CD4-positive, alpha-beta T cell treated with Interleukin-10 for 1 hour (primary cell): ENCODE measurements at regions not wholly inside any gene's neighbourhood (a gene's known extent, or its start where the extent isn't known, plus 50 kb on each side); places are given as distances from the start of the nearest gene placed in this dataset.

ENCODE experiments used
- DNase-seq: peaks from one replicate; pipeline ENCODE4 v3.0.0-alpha.2; 2020

DNA sequence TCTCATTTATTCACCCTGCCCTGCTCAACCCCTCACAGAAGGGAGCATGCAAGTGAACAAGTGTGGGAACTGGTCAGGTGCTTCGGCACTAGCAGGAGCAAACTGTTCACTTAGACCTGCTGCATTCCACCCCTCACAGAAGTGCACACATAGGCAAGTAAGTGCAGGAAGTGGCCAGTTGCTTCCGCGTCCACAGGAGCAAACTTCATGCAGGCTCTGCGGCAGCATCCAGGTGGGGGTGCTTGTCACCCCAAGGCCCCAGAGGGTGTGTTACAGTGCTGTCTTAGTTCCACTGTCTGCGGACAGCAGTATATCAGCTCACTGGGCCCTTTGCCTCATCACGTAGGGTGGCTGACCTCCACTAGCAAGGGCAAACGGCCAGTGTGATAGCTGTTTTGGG is 167.3 kb upstream of the AVPR1A start:
- no peak for DNase-seq

DNA sequence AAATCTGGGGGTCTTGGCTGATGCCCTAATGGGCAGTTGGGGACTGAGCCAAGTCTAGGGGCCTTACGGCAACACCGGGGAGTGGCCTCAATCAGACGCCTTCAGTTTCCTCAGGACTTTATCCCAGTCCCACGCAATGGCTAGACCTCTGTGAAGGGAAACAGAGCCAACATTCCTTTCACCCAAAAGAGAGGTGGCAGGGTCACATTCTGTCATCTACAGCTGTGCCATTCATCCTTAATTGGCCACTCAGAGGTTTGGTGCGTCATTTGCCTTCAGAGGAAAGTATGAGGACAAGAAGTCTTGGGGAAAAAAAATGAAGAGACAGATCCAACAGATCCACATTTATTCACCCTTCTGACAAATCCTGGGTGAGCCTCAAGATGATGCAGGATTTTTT is 166.9 kb upstream of the AVPR1A start:
- no peak for DNase-seq

DNA sequence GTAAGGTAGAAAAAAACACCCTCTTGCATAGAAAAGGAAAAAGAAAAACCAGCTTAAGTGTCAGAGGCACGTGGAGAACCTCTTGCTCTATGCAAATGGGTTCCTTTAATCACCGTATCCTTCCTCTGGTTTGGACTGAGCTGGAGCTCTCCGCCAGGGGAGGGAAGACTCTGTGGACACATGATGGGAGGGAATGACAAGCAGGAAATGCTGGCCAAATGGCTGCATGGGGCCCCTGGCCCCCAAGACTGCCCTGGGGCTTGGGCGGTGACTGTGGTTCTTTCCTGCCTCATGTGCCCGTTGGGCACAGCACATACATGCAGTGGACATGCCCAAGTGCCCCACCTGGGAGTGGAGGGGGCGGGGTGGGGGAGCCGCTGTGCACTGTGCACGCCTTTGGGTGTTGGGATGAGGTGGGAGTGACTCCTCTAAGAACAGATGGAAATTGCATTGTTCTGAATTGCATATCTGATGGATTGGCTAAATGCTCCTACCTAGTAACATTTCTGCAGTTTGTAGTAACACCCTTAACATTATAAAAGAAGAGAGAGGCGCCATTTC is 166.4 kb upstream of the AVPR1A start:
- no peak for DNase-seq

DNA sequence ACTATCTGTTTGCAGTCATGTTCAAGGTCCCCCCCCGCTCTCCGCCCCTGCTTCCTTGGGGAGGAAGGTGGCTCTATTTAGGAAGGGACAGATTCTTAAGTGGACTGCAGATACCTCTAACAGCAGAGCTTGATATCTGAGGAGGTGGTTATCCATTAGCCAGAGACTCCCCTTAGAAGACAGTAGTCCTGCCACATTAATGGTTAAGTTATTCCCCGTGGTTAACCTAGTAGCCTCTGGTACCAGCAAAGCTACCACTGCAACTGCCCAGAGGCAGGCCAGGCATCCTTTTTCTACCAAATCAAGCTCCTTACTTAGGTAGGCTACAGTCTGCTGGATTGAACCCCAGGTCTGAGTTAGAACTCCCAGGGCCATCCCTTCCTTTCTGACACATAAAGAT is 162.1 kb upstream of the AVPR1A start:
- no peak for DNase-seq

DNA sequence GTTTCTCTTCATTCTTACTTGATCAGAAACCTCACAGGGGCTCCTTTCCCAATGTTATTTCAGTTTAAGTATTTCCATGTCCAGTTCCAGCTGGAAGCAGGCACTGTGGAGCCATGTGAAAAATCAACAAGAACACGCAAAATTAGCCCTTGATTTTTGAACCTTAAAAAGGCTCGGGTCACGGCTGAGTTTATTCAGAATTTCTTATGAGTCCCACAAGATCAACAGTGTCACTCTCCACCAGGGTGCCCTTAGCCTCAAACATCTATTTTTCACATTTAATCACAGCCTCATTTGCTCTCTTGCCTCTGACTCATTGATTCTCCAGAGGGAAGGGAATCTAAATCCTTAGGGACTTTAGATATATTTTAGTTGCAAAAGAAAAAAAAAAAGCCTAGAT is 157.7 kb upstream of the AVPR1A start:
- DNase-seq = no peak

DNA sequence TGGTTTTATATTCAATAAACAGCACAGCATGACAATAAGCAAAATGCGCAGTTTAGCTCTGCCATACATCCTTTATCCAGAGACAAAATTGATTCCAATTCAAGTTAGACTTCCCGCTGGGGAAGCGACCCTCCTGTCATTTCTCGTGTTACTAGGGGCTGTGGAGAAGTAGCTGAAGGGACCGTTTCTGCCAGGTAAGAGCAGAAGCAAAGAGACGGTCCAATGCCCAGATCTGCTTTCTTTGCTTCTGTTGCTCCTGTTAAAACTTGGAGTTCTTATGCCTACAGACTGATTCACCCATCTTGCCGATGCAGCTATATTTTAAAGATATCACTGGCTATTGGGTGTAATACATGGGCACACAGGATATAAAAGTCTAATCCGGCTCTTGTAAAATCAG is 156.8 kb upstream of the AVPR1A start:
- no peak for DNase-seq

DNA sequence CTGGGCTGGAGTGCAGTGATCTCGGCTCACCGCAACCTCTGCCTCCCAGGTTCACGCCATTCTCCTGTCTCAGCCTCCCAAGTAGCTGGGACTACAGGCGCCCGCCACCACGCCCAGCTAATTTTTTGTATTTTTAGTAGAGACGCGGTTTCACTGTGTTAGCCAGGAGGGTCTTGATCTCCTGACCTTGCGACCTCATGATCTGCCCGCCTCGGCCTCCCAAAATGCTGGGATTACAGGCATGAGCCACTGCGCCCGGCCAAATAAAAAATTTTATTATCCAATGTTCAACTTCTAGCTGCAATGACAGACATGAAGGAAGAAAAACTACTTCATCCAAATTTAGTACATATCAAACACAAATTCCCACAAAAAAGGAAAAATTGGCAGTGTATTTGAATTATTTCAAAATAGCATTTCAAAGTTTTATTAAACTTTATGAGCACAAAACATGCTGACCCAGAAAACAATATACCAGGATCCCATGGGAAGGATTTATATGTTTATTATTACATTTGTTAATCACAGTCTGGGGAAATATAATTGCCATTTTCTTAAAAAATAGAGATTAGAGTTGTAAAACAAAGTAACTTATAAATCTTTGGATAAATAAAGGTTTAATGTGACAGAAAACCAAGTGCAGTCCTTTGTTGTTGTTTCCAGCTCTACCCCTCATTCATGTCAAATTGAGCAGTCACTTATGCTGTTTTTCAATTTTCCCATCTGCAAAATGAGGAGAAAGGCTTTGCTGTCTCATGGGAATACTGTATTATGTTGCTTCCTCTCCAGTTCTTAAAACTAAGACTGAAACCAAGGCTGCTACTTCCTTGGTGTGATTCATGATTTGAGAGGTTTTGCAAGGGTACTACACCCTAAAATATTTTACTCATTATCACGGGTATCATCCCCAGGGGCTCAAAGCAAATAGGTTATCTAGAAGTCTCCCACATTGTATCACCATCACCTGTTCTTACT is 155.2 kb upstream of the AVPR1A start:
- DNase-seq = no peak

DNA sequence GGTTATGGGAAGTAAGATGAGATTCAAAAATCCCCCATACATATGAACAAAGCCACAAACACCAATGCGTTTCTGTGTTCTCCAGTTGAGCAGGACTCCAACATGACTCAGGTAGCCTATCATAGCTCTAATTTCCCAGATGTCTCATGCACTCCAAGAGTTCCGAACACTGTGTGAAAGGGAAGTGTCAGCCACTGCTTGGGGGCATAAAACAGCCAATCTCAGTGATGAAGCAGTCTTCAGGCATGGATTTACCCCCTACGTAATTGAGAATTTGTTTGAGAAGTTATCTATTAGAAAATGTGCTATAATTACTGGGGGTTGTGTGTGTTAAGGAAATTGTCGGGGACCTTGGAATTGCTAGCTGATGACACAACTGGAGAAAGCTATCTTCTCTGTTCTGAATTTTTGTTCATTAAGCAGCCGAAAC is 153.9 kb upstream of the AVPR1A start:
- DNase-seq = no peak

DNA sequence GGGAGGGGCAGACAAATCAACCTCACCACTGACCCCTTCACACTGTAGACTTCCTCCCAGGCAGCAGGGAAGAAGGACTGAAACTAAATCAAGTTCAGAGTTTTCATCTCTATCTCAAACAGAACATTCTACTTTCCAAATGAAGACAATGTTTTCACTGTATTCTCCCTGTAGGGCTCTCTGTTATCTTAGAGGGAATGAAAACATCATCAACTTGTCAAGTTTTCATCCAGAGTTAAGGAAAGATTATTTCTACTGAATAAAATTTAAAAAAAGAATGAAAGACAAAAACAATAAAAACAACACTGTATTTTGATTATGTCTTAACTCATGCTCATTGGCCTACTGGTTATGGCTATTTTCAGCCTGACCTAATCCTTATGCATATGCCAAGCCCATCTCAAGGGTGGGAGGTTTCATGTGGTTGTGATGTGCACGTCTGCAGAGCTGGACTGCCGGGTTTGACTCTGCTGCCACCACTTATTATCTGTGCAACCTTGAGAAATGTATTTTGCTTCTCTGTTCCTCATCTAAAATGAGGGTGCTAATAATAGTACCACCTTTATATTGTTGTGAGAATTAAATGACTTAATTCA is 152.0 kb upstream of the AVPR1A start:
- no peak for DNase-seq

DNA sequence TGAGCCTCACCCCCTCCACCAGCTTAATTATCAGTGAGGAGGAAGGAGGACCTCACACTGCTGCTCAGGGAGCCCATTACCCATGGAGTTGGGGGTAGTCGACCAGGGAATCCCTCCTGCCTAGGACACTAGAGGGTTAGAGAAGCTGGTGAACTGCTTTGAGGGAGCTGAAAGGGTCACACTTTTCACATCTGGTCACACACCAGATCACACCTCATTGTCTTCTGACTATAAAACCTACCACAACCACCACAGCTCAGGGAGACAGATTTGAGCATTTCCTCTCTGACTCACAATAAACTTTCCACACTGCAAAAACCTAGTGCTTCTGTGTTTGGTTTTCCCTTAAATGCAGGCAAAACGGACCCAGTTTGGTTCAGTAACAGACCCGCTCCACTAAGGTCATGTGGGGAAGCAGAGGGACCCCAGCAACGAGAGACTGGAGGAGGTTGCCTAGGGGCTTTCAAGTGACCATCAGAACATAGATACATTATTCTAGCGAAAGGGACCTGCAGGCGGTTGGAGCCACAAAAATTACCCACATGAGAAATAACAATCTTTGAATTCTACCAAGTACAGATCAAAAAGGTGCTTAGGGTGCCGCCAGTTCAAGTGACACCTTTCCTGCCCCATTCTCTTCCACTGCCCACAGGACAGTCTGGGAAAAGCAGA is 151.4 kb upstream of the AVPR1A start:
- DNase-seq = no peak

DNA sequence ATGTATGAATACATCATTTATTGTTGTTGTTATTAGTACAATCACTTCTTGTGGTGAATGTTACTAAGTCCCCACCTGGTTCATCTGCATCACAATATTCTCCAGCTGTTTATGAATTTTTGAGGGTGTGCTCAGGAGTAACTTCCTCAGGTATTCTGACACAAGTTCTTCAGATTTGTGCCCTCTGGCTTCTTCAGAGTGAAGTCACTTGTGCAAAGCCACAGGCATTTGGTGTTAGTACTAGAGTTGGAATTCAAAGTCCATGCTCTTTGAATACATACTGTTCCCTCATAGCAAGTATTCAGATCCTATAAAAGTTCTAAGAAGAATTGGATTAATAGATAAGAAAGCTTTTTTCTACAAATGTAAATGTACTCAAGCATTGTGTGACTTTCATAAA is 150.3 kb upstream of the AVPR1A start:
- DNase-seq = no peak

DNA sequence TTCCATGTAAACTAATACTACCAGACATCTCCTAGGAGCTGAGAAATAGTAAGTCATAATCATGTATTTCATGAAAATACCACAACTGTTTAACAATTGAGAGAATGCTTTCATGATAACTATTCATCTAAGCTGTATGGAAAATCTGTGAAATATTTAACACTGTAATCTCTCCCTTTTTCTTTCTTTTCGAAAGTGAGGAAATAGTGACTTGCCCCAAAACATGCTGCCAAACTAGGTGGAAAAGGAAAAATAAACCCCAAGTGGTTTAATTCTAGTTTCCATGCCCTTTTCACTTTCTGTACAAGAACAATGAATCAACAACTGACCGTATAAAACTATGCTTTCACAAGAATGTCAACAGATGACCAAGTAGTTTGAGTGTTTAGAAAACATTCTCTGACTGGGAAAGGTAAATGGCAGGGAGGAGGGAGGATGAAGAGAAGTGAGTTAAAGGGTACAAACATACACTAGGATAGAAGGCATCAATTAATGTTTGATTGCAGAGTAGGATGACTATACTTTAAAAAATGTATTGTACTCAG is 147.5 kb upstream of the AVPR1A start:
- no peak for DNase-seq

DNA sequence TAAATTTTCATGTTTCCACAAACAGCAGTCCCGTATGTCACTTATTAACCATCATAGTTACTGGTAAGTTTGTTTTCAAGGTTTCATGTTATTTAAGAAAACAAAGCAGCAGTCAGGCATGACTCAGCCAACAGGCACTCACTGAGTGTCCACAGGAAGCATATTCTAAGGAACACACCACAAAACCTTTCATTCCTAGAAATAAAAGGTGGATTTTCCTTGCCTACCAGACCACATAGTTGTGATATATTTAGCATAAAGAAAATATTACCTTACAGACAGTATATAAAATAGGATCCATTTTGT is 143.3 kb upstream of the AVPR1A start:
- DNase-seq = no peak

DNA sequence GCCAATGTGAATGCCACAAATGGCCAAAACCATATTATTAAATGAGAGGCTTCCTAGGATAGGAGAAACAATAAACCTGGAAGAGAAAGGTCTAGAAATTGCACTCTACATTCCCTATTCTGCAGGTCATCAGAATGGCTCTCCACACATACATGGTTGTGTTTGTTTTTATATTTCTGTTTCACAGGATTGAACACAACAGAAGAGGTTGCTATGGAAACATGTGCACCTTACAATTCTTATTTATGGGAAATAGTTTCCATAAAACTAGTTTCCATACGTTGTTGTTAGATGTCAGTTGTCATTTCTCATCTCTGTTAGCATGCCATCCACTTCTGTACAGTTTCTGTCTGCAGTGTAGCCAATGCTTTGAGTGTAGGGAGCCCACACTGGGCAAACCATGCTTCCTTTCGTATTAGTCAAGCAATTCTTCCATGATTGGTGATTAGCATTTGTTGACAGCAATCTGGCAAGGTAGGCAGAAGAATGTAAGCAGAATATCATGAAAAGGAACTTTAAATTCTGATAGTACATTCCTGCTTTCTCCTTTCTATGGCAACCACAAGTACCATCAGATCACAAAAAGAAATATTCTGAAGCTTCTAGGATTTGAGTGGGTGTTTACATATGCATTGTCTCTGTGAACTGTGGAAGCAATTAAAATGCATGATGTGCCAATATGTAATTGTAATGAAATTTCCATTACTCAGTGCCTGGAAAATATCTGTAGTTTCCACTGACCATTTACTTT is 141.6 kb upstream of the AVPR1A start:
- no peak for DNase-seq

DNA sequence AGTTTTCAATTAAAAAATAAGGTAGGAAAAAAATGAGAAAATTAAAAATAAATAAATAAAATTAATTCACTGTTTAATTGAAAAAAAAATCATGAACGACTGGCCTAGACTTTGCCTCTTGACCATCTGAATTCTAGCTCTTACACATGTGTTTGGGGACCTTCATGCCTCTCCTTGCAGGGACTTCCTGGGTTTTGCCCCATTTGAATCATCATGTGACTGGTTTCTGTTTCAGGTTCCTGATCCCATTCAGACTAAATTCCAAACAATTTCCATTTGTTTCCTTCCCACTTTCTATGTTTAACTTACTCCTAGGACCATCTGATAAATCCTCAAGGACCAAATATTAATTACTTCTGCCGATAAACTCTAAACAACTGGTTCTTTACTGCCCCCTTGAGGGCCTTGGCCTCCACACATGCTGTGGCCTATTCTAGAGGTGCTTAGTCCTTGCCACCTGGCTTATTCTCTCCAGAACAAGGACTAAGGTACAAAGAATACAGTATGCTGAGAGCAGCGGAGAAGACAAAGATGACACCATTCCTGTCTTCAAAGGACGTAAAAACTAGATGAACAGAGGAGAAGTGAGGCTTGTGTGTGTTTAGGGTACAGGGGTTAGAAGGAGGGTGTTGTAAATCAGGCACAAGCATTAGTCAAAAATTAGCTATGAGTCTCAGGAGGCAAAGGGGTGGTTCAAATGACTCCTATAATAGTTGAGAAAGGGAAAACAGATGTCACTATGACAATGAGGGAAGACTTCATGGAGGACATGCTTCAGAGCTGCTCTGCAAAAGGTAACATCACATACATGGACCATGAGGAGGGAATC is 125.8 kb upstream of the AVPR1A start:
- DNase-seq = no peak

DNA sequence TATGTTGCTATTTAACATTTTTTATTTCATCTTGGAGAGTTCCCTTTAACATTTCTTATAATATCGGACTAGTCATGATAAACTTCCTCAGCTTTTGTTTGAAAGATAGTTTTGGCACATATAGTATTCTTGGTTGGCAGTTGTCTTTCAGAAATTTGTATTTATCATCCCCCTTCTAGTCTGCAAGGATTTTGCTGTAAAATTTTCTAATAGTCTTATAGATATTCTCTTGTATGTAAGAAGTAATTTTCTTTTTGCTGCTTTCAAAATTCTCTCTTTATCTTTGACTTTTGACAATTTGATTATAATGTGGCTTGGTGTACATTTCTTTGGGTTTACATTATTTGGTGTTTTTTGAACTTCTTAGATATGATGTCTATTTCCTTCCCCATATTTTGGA is 116.0 kb upstream of the AVPR1A start:
- DNase-seq = no peak

DNA sequence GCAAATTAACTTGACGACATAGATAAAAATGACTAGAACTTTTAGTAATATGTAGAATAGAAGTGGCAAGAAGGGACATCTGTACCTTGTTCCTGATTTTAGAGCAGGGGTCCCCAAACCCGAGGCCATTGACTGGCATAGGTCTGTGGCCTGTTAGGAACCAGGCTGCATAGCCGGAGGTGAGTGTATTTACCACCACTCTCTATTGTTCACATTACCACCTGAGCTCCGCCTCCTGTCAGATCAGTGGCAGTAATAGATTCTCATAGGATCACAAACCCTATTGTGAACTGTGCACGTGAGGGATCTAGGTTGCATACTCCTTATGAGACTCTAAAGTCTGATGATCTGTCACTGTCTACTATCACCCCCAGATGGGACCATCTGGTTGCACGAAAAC is 113.6 kb upstream of the AVPR1A start:
- no peak for DNase-seq

DNA sequence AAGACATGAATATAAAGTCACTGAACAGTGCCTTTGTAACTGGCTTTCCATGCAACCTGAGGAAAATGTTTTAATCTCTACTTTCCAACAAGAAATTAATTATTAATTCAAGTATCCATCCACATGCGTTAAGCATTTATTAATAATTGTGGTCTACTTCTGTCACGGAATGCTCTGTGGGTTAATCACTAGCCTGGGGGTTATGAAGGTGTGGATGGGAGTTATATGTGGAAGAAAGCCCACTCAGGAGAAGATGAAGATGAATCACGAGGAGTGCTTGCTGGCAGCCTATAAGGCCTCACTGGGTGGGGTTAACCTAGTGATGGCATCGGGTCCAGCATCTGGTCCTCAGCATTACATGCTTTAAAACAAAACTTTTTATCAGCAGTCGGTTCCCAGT is 99.5 kb upstream of the AVPR1A start:
- no peak for DNase-seq

DNA sequence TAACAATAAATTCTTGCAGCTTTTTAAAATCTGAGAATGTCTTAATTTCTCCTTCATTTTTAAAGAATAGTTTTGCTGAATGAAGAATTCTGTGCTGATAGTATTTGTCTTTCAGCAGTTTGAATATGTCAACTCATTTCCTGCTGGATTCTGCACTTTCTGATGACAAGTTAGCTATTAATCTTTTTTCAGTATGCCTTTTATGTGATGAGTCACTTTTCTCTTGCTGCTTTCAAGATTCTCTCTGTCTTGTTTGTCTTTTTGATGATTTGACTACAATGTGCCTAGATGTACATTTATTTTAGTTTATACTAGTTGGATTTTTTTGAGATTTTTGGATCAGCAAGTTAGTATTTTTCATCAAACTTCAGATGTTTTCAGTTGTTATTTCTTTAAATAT is 87.9 kb upstream of the AVPR1A start:
- no peak for DNase-seq

DNA sequence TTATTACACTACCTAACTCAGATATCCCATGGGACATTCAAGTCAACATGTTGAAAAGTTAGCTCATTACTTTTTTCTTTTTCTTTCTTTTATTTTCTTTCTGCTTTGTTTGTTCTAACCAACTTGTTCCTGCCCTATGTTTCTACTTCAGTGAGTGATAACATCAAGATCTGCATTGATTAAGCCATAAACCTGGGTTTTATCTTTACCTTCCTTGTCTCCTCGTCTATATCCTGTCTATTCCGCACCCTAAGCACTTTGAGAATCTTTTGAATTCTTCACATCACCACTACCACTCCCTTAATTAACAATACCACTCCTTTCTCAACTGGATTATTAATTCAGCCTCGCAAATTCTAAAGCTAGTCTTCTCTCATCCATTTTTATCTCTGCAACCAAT is 81.9 kb upstream of the AVPR1A start:
- DNase-seq = no peak

DNA sequence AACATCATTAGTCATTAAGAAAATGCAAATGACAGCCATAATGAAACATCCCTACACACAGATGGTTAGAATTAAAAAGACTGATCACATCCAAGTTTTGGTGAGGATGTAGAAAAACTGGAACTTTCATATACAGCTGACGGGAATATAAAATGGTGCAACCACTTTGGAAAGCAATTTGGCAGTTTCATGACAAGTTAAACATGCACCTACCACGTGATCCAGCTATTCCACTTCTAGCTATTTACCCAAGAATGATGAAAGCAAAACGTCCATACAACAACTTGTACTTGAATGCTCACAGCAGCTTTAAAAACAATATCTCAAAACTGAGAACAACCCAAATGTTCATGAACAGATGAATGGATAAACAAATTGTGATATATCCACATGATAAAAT is 77.9 kb upstream of the AVPR1A start:
- DNase-seq = no peak
